Eye (tissue), 1 donor: ENCODE measurements at regions not wholly inside any gene's neighbourhood (a gene's known extent, or its start where the extent isn't known, plus 50 kb on each side); places are given as distances from the start of the nearest gene placed in this dataset.
"Not testable (repeated sequence)": the region's sequence is repeated elsewhere in the genome, so short reads cannot be mapped to it uniquely, and the experiment has no call there.

Experiments
- DNase-seq: peaks from one replicate; pipeline ENCODE4 v3.0.0-alpha.2; 2015

- DNase-seq = no peak
These were observed 495.0 kb upstream of the SPRY2 start for GRCh38 chr13:80835902-80836301.

DNA sequence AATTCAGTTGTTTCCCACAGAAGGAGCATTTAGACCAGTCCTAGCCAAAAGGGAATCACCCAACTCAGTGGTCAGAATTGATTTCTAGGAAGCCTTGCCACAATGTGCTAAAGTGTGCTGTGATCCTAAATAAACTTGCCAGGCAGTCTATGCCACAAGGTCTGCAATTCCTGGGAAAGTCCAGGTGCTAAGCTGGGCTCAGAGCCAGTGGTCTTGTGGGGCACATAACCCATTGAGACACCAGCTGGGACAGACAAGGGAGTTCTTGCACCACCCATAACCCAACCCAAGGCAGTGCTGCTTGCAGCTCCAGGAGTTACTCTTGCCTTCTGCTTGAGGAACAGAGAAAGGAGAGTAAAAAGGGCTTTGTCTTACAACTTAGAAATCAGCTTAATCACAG, 489.5 kb upstream of the SPRY2 start:
- DNase-seq = no peak

DNA sequence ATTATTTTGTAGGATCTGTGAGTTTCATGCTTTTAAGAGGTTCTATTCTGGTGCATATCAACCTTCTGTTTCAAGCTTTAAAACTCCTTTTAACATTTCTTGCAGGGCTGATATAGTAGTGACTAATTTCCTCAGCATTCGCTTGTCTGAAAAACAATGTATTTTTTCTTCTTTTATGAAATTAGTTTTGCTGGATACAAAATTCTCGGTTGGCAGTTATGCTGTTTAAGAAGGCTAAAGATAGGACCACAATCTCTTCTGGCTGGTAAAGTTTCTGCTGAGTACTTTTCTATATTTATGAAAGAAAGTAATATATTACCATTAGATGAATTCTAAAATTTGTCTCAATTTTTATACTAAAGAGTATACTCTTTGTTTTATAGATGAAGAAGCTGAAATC, 487.8 kb upstream of the SPRY2 start:
- no peak for DNase-seq

- no peak for DNase-seq
These were observed 484.4 kb upstream of the SPRY2 start for GRCh38 chr13:80825276-80825675.

DNA sequence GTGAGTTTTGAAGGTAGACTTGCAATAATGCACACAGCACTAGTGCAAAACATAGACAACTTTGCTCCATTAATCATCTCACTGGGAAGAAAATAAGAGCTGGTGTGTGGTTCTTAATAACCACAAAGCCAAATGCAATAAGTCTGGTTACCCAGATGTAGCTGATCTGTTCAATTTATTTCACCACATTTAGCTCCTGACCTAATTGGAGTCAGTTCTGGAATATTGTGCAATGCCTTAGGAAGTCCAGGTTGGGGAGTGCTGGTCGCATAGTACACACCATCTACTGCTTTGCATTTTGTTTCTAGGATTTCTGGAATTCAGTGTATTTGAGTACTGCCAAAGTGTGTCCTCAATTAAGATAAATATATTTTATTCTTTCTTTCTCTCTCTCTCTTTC, 483.3 kb upstream of the SPRY2 start:
- DNase-seq = peak; percentile 19

DNA sequence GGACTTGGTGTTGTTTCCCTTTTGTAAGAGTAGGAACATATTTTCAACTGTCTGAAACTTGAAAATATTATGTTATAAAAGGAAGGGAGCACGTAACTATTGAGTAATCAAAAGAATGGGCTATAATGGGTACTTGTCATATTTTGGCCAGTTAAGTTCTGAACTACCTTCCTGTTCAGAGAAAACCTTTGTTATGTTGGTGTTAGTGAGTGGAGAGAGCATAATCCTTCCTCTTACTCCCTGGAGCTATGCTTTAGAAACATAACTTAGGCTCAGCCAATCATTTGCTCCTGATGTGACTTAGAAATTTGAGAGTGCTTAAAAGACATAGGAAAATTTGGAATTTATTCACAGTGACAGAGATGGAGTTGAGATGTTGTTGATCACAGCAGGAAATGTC, 482.5 kb upstream of the SPRY2 start:
- DNase-seq = peak; percentile 35

DNA sequence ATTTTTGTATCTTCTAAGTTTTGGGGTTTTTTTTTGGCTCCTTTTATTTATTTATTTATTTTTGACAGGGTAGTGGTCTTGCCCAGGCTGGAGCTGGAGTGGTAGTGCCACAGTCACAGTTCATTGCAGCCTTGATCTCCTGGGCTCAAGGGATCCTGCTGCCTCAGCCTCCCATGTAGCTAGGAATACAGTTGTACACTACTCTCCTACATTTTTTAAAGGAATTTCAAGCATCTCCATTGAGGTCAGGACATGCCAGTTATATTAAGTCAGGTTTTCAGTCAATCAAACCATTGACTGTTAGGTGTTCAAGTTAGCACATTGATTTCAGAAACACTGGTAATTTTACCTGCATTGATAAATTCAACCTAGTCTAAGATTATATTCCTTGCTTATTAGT, 480.5 kb upstream of the SPRY2 start:
- DNase-seq = no peak

GRCh38 chr13:80817979-80818378, 477.1 kb upstream of the SPRY2 start:
- DNase-seq = no peak

DNA sequence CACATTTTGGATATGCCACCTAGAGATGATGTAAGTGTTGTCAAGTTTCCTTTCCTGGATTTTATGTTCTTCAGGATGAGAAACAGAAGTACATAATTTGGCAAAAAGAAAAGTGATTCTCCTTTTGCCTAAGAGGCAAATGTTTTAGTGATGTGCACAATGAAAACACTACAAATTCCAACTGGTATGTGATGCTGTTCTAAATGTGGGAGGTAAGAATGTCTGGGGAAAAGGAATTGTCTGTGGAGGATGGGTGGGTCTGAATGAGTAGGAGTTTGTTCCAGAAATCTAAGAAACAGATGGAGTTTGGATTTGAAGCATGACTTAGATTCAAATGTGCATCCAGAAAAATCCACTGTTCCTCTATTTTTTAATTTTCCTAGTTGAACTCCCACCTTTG, 473.6 kb upstream of the SPRY2 start:
- DNase-seq = no peak

- DNase-seq = not testable (repeated sequence)
These were observed 469.4 kb upstream of the SPRY2 start for GRCh38 chr13:80810294-80810693.

DNA sequence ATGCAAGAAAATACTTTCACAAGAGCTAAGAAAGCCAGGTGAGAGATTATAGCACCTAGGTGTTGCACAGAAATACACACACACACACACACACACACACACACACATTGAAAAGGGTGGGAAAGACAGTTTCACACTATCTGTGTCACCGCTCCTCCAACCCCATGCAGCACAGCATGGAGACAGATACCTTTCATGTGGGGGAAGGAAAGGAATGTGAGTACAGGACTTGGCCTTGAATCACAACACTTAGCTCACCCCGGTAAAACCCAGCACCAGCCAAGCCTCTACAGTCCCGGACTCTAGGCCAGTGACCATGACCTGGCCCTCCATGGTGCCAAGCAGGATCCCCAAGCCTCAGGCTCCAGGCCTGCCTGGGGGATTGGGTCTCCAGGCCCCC, 462.0 kb upstream of the SPRY2 start:
- DNase-seq = no peak

DNA sequence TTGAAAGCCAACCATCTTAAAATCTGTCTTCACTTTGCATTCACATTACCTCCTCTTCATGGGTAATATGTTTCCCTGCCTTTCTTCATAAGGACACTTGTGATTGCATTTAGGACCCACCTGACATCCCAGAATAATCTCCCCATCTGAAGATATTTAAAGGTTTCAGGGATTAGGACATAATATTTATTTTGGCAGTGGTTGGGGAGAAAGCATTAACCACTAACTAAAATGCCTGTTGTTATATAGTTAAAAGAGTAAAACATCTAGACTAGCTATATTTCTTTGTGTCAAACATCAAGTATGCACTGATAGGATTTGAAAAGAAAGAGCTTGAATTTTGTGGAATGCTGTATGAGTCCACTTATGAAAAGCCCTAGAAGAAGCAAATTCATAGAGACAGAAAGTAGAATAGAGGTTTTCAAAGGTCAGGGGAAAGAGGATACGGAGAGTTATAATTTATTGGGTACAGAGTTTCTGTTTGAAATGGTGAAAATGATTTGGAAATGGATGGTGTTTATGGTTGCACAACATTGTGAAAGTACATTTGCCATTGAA, 457.7 kb upstream of the SPRY2 start:
- no peak for DNase-seq

- DNase-seq = no peak
These were observed 446.7 kb upstream of the SPRY2 start for GRCh38 chr13:80787604-80788003.

DNA sequence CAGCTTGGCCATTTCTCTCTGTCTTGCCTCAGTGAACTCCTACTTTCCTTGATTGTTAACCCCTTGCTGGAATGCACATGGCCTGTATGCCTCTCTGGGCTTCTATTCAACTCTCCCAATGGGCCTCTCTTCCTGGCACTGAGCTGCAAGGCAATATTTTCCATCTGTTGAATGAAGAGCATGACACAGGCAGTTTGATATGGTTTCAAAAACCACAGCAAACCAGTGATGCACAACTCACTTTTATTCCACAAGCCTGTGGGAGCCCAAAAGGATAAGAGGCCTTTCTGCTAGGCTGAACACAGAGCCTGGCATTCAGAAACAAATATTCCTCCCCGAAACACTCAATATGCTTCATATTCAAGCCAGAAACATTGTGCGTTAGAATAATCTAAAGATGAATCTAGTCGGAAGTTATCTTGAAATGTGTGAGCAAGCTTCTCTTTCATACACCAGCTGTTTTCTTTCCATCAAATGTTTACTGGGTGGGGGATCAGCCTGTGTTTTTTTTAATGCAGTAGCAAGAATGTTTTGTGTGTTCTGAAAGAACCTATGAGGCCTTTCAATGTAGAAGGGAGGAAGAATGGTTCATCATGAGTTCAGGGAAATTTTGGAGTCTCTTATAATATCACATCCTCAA, 443.1 kb upstream of the SPRY2 start:
- DNase-seq = peak; percentile 60

- DNase-seq = no peak
These were observed 441.5 kb upstream of the SPRY2 start for GRCh38 chr13:80782441-80782840.

DNA sequence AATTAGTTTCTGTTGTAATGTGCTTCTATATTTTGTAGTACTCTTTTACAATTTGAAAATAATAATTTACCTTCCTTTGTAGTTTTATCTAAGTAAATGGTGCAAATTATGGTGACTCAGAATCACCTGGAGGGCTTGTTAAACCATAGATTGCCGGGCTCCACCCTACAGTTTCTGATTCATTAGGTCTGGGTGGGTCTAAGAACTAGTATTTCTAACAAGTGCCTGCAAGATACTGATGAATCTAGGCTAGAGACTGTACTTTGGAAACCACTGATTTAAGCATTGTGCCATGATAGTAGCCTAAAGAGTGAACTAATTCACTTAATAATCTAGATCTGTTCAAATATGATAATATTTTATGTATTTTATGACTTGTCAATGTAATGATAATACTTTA, 437.4 kb upstream of the SPRY2 start:
- DNase-seq = no peak

- DNase-seq = no peak
These were observed 416.8 kb upstream of the SPRY2 start for GRCh38 chr13:80757694-80758093.

DNA sequence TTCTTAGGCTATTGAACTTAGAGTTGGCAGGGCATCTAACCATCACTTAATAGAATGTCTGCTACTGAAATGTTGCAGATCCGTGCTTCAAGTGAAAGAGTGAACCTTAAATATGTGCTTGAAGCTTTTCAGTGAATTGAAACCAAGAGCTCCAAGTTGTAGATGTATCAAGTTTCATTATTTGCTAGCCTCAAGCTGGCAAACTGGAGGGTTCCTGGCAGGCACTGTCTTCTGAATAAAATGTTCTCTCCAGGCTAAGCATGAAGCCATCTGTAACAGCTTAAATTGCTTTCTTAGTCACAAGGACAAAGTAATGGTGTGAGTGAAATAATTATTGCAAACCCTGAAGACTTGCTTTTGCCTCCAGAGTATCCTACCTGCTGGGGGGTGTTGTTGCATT, 415.0 kb upstream of the SPRY2 start:
- DNase-seq = no peak

- no peak for DNase-seq
These were observed 413.5 kb upstream of the SPRY2 start for GRCh38 chr13:80754441-80754840.

DNA sequence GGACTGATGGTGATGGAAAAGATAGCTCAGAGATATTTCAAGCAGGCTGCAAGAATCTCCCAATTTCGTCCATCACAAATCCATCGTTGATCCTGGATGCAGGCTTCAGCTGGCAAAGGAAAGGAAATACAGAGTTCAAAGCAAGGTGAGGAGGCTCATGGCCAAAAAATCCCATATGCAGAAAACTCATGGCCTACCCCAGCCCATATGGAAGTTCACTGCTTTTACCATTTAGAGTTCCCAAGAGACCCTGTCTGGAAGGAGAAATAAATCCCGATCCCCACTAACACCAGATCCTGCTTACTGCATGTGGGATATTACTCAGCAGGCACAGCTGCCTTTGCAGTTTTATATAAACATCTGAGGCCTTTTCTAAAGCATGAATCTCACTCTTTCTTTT, 412.9 kb upstream of the SPRY2 start:
- DNase-seq = peak; percentile 15

- DNase-seq = no peak
These were observed 410.9 kb upstream of the SPRY2 start for GRCh38 chr13:80751854-80752253.

- no peak for DNase-seq
These were observed 403.4 kb upstream of the SPRY2 start for GRCh38 chr13:80744147-80744914.

- no peak for DNase-seq
These were observed 401.1 kb upstream of the SPRY2 start for GRCh38 chr13:80742033-80742432.

GRCh38 chr13:80740071-80740470, 399.1 kb upstream of the SPRY2 start:
- no peak for DNase-seq

DNA sequence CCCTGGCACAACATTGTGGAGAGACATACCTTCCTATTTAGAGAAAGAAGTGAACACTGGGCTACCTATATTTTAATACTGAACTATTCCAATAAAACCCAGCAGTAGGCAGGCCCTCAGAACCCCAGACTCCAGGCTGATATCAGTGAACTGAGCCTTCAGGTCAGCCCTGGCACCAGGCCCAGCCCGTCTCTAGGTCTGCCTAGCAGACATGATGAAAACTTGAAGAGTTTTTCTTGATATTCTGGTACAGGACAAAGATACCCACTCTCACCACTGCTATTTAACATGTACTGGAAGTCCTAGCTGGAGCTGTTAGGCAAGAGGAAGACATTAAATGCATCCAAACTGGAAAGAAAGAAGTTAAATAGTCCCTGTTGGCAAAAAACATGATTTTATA, 396.6 kb upstream of the SPRY2 start:
- no peak for DNase-seq
